Brain microvascular endothelial cell (primary cell): ENCODE measurements at regions not wholly inside any gene's neighbourhood (a gene's known extent, or its start where the extent isn't known, plus 50 kb on each side); places are given as distances from the start of the nearest gene placed in this dataset.
A peak's percentile ranks its signal among the peaks of the same experiment; 100 is the strongest.

Experiments
- DNase-seq: peaks from one replicate; pipeline ENCODE4 v3.0.0-alpha.2; 2020
- H3K27ac ChIP-seq: fragments of 250-450 bp; sonication (Bioruptor Pico); 2 replicates; pipeline ENCODE4 v1.5.1; 2020; ENCODE audit warnings: mild to moderate bottlenecking, moderate library complexity
- H3K27me3 ChIP-seq: fragments of 250-450 bp; sonication (Bioruptor Pico); replicated peaks from 2 replicates; pipeline ENCODE4 v1.5.1; 2020; ENCODE audit warnings: mild to moderate bottlenecking
- H3K36me3 ChIP-seq: fragments of 250-450 bp; sonication (Bioruptor Pico); replicated peaks from 2 replicates; pipeline ENCODE4 v1.5.1; 2020; ENCODE audit warnings: mild to moderate bottlenecking
- H3K4me3 ChIP-seq: 2 replicates; pipeline ENCODE4 v1.5.1; 2011; ENCODE audit warnings: low read depth, mild to moderate bottlenecking, control low read depth, low read length, moderate library complexity
- in situ Hi-C: cut with HindIII; loops from 2 replicates; pipeline ENCODE4 v1.10.0; 2017; ENCODE audit warnings: low sequenced_read_pairs, low pct_ligation_motif_present
- TF ChIP-seq, protein P1 (sequence below): IDR thresholded peaks from 2 replicates; pipeline ENCODE4 v1.5.1; 2011; ENCODE audit warnings: low read depth, mild to moderate bottlenecking, moderate library complexity, low read length, control low read depth, inconsistent platforms; ENCODE audit errors: missing control alignments

DNA sequence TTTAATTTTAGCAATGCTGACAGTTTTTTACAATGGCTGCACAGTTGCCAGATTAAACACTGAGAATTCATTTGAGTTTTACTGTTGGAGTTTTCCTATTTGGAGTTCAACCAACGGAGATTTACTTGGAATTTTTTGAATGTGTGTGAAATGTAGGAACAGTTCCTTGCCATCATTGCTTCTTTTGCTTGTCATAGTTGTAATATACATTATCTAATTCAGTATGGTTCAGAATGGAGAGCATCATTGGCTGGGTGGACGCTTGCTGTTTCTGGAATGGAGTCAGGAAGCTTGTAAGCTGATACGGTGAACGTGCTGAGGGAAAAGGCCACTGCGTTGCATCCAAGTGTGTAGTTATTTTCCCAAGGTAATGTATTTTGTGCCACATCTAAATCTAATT lies 404.3 kb upstream of the KLF6 start:
- in situ Hi-C loops, result no loop called here

DNA sequence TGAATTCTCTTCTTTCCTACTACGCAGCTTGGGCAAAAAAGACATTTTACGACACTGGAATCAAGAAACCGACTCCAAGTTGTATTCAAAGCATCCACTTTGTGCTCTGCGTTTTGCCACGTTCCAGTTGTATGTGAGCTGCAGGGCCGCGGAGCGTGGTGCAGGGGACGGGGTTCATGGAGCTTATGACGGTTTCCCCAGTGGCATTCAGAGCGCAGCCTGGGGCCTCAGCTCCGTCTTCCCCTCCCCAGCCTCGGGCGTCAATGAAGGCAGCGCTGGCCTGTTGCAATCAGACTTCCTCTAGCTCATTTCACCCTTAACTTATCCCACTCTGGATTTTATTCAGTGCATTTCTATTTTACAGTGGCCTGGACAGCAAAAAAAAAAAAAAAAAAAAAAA lies 403.4 kb upstream of the KLF6 start:
- no peak overlapping the region for H3K4me3 ChIP-seq
- no peaks in the 10 kb centered on the region for H3K27me3 ChIP-seq
- H3K27ac ChIP-seq, result no peak overlapping the region
- no peak for DNase-seq
- TF ChIP-seq, protein P1, sequence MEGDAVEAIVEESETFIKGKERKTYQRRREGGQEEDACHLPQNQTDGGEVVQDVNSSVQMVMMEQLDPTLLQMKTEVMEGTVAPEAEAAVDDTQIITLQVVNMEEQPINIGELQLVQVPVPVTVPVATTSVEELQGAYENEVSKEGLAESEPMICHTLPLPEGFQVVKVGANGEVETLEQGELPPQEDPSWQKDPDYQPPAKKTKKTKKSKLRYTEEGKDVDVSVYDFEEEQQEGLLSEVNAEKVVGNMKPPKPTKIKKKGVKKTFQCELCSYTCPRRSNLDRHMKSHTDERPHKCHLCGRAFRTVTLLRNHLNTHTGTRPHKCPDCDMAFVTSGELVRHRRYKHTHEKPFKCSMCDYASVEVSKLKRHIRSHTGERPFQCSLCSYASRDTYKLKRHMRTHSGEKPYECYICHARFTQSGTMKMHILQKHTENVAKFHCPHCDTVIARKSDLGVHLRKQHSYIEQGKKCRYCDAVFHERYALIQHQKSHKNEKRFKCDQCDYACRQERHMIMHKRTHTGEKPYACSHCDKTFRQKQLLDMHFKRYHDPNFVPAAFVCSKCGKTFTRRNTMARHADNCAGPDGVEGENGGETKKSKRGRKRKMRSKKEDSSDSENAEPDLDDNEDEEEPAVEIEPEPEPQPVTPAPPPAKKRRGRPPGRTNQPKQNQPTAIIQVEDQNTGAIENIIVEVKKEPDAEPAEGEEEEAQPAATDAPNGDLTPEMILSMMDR, result no peak
- in situ Hi-C loops, result no loop called here
- no peaks in the 10 kb centered on the region for H3K36me3 ChIP-seq

More for the DNA sequence above, 404.3 kb upstream of the KLF6 start:
- no peak overlapping the region for H3K27ac ChIP-seq
- H3K27me3 ChIP-seq, result no peaks in the 10 kb centered on the region
- DNase-seq, result no peak
- no peaks in the 10 kb centered on the region for H3K36me3 ChIP-seq
- H3K4me3 ChIP-seq, result no peak overlapping the region
- TF ChIP-seq, protein P1, result no peak

DNA sequence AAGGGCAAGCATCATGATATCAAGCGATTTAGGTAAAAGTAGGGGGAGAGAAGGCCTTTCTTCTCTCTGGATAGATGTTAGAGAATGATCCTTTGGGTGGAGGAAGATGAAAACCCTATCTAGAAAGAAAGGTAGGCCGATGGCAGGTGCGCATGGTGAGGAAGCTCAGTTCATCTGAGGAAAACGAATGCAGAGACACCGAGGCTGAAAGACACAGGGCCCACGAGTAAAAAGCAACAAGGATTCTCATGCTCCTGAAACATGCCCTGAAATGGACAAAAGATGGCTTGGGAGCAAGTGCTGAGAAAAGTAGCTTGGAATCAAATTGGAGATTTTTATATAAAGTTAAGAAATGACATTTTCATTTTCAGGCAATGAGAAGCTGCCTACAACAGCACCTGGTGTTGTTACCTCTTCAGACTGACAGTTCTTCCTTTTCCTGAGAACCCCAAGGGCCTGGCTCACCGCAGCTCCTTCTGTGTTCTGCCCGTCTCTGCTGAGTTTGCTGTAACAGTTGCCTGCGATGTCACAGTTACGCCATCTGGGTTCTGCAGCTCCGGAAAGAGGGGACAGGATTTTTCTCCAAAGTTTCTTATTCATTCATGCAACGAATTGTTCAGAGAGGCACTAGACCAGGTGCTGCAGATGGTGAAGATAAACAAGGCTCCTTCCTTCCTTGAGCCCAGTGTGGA lies 402.0 kb upstream of the KLF6 start:
- in situ Hi-C loops, result no loop called here
- Histone ChIP-seq H3K27ac (no peak overlapping the region), H3K27me3 (no peaks in the 10 kb centered on the region), H3K4me3 (no peak overlapping the region), H3K36me3 (no peaks in the 10 kb centered on the region)
- TF ChIP-seq, protein P1, result no peak
- DNase-seq, result no peak

DNA sequence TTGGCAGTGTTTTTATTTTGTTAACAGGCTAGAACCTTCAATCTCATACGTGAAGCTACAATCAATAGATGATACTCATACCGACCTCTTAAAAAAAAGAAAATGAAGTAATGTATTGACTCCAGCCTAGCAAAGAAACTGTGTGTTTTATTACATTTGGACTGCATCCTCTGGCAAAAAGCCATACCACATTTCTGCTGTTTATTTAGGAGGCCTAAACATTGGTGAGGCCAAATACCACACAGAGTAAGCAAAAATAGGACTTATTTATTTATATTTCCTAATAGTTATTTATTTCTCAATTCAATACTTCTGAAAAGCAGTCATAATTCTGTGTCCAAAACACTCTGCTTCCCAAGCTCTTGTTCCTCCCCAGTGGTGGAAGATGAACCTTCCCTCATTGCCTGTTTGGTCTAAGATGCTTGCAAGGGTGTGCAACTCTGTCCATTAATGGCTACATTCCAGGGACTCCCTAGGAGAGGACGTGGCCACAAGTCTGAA lies 398.8 kb upstream of the KLF6 start:
- Histone ChIP-seq H3K4me3 (no peak overlapping the region), H3K27me3 (no peaks in the 10 kb centered on the region), H3K36me3 (no peaks in the 10 kb centered on the region), H3K27ac (no peak overlapping the region)
- TF ChIP-seq, protein P1, result no peak
- peak; percentile 3 for DNase-seq
- in situ Hi-C loops, result no loop called here

DNA sequence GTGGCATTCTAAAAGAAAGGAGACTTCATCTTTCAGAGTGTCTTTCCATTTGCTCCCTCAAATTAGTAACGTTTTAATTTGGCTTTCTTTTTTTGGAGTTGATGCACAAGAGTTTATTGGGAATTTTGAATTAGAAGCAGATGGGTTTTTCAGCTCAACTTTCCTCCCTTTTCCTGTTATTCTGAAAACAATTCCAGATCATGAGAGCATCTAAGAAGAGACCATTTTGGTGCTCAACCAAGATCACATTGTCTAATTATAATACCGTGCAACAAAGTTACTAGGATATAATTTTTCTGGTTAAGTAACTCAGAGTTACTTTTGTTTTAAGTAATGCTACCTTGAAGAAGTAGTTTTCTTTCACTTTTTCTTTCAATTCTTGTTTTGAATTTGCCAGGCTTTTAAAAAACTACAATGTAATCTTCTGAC lies 396.6 kb upstream of the KLF6 start:
- in situ Hi-C loops, result no loop called here

More for the DNA sequence above, 396.6 kb upstream of the KLF6 start:
- DNase-seq, result no peak
- Histone ChIP-seq H3K4me3 (no peak overlapping the region), H3K27ac (no peak overlapping the region), H3K36me3 (no peaks in the 10 kb centered on the region), H3K27me3 (no peaks in the 10 kb centered on the region)
- TF ChIP-seq, protein P1, result no peak
